Stomach (tissue), 4 donors: ENCODE measurements at regions not wholly inside any gene's neighbourhood (a gene's known extent, or its start where the extent isn't known, plus 50 kb on each side); places are given as distances from the start of the nearest gene placed in this dataset.

ENCODE experiments used
- POLR2A ChIP-seq, 4 donors: fragments of 450-650 bp; IDR thresholded peaks; one replicate each; pipeline ENCODE4 v1.6.1; 2016; ENCODE audit warnings: antibody characterized with exemption in 4 of 4, control low read depth in 2 of 4, mild to moderate bottlenecking in 1 of 4, moderate library complexity in 1 of 4
- TF ChIP-seq, protein P1 (sequence below), 7 experiments: fragments of 450-650 bp in 4 of 7; fragments of 200-600 bp in 3 of 7; sonication (generic) in 3 of 7; IDR thresholded peaks; one replicate each; pipeline ENCODE4 v1.5.1; 2016 to 2019; ENCODE audit warnings: antibody characterized with exemption in 7 of 7, control low read depth in 2 of 7, mild to moderate bottlenecking in 1 of 7

DNA sequence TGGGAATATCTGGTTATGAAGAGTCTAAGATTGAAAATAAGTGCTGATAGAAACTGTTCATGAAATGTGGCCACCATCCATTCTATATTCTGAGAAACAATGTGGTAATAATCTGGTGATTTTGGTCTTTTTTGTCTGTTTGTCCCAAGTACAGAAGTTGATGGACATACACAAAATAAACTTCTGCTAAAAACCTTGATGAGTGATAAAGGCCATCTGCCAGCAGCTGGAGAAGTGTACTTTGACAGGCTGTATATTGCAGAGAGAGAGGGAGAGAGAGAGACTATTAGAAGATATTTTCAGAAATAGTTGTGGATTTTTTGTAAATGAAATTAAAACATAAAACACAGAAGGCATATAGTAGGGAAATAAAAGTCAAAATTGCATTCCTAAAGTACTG is 96.9 kb upstream of the NABP1 start:
- TF ChIP-seq, protein P1, sequence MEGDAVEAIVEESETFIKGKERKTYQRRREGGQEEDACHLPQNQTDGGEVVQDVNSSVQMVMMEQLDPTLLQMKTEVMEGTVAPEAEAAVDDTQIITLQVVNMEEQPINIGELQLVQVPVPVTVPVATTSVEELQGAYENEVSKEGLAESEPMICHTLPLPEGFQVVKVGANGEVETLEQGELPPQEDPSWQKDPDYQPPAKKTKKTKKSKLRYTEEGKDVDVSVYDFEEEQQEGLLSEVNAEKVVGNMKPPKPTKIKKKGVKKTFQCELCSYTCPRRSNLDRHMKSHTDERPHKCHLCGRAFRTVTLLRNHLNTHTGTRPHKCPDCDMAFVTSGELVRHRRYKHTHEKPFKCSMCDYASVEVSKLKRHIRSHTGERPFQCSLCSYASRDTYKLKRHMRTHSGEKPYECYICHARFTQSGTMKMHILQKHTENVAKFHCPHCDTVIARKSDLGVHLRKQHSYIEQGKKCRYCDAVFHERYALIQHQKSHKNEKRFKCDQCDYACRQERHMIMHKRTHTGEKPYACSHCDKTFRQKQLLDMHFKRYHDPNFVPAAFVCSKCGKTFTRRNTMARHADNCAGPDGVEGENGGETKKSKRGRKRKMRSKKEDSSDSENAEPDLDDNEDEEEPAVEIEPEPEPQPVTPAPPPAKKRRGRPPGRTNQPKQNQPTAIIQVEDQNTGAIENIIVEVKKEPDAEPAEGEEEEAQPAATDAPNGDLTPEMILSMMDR (IDR thresholded peaks at IDR 0.05), result no peak
- no peak for TF ChIP-seq POLR2A (IDR thresholded peaks at IDR 0.05)
